ENCODE measurements at regions not wholly inside any gene's neighbourhood (a gene's known extent, or its start where the extent isn't known, plus 50 kb on each side); places are given as distances from the start of the nearest gene placed in this dataset.

GRCh38 chr4:139611391-139611790, 54.2 kb upstream of the MGST2 start:
- no peak overlapping the region for H3K9ac ChIP-seq (ENCODE audit: low read length)
- no peak overlapping the region for H3K27ac ChIP-seq (ENCODE audit: low read depth, low read length)
- H3K27me3 ChIP-seq (ENCODE audit: control insufficient read depth, insufficient read depth, low read length) = no peaks in the 10 kb centered on the region
- no peak overlapping the region for H3K4me3 ChIP-seq (ENCODE audit: low read length)
- no peaks in the 10 kb centered on the region for H3K4me1 ChIP-seq (ENCODE audit: control insufficient read depth, insufficient read depth, low read length)
- no peaks in the 10 kb centered on the region for H3K36me3 ChIP-seq (ENCODE audit: control insufficient read depth, insufficient read depth, low read length)

GRCh38 chr4:139609647-139610046, 53.6 kb upstream of the SETD7 start:
- Histone ChIP-seq H3K27me3 (ENCODE audit: control insufficient read depth, insufficient read depth, low read length) (no peaks in the 10 kb centered on the region), H3K4me3 (ENCODE audit: low read length) (no peak overlapping the region), H3K36me3 (ENCODE audit: control insufficient read depth, insufficient read depth, low read length) (no peaks in the 10 kb centered on the region), H3K9ac (ENCODE audit: low read length) (no peak overlapping the region), H3K4me1 (ENCODE audit: control insufficient read depth, insufficient read depth, low read length) (no peaks in the 10 kb centered on the region), H3K27ac (ENCODE audit: low read depth, low read length) (no peak overlapping the region)

- H3K4me1 ChIP-seq (ENCODE audit: control insufficient read depth, insufficient read depth, low read length) = no peaks in the 10 kb centered on the region
- no peak overlapping the region for H3K27ac ChIP-seq (ENCODE audit: low read depth, low read length)
- no peaks in the 10 kb centered on the region for H3K27me3 ChIP-seq (ENCODE audit: control insufficient read depth, insufficient read depth, low read length)
- no peaks in the 10 kb centered on the region for H3K36me3 ChIP-seq (ENCODE audit: control insufficient read depth, insufficient read depth, low read length)
- no peak overlapping the region for H3K9ac ChIP-seq (ENCODE audit: low read length)
- H3K4me3 ChIP-seq (ENCODE audit: low read length) = no peak overlapping the region
These were observed 51.6 kb upstream of the SETD7 start for GRCh38 chr4:139607502-139608060.

GRCh38 chr4:139606579-139607501, 50.8 kb upstream of the SETD7 start:
- H3K36me3 ChIP-seq (ENCODE audit: control insufficient read depth, insufficient read depth, low read length) = no peaks in the 10 kb centered on the region
- H3K27me3 ChIP-seq (ENCODE audit: control insufficient read depth, insufficient read depth, low read length) = no peaks in the 10 kb centered on the region
- H3K9ac ChIP-seq (ENCODE audit: low read length) = no peak overlapping the region
- H3K4me1 ChIP-seq (ENCODE audit: control insufficient read depth, insufficient read depth, low read length) = no peaks in the 10 kb centered on the region
- peak overlapping the region; percentile 10 for H3K4me3 ChIP-seq (ENCODE audit: low read length)
- no peak overlapping the region for H3K27ac ChIP-seq (ENCODE audit: low read depth, low read length)

- no peak overlapping the region for H3K9ac ChIP-seq (ENCODE audit: low read length)
- no peaks in the 10 kb centered on the region for H3K36me3 ChIP-seq (ENCODE audit: control insufficient read depth, insufficient read depth, low read length)
- H3K4me3 ChIP-seq (ENCODE audit: low read length) = no peak overlapping the region
- no peaks in the 10 kb centered on the region for H3K27me3 ChIP-seq (ENCODE audit: control insufficient read depth, insufficient read depth, low read length)
- no peak overlapping the region for H3K27ac ChIP-seq (ENCODE audit: low read depth, low read length)
- H3K4me1 ChIP-seq (ENCODE audit: control insufficient read depth, insufficient read depth, low read length) = no peaks in the 10 kb centered on the region
These were observed 50.1 kb upstream of the SETD7 start for GRCh38 chr4:139606103-139606502.

Data from rectal smooth muscle tissue (tissue), 1 donor.